Panc1 (cell line): ENCODE measurements at regions not wholly inside any gene's neighbourhood (a gene's known extent, or its start where the extent isn't known, plus 50 kb on each side); places are given as distances from the start of the nearest gene placed in this dataset.

ENCODE experiments used
- ATAC-seq: fragments of 200-7000 bp; cut with Tn5 transposase; 2 replicates; pipeline ENCODE4 v1.9.1; 2020; ENCODE audit warnings: mild to moderate bottlenecking, moderate library complexity
- BruUV-seq: library from RNA; stranded (reverse); fragments of 400-500 nt; replicated peaks from 2 replicates; lab custom pipeline; 2021; lab: Mats Ljungman, UMichigan
- CTCF ChIA-PET: fragments of 300-600 bp; sonication (Branson Sonifier 250); formaldehyde crosslinking; loops from one replicate; lab custom pipeline; 2022; ENCODE audit warnings: antibody characterized with exemption; lab: Charles Lee
- POLR2A ChIA-PET: fragments of 300-600 bp; sonication (Branson Sonifier 250); formaldehyde crosslinking; loops from one replicate; lab custom pipeline; 2022; ENCODE audit warnings: antibody characterized with exemption; lab: Charles Lee
- DNase-seq: peaks from one replicate; pipeline ENCODE4 v3.0.0-alpha.2; 2010; ENCODE audit warnings: low read depth, low spot score
- H3K27ac ChIP-seq: 2 replicates; pipeline ENCODE4 v1.5.1; 2011; ENCODE audit warnings: mild to moderate bottlenecking, low read length, inconsistent platforms
- H3K27me3 ChIP-seq: fragments of 200-500 bp; sonication (Bioruptor generic); 2 replicates; pipeline ENCODE4 v1.6.0; 2014; ENCODE audit warnings: low read length, inconsistent platforms; ENCODE audit not compliant: control insufficient read depth, insufficient read depth
- H3K36me3 ChIP-seq: fragments of 200-500 bp; sonication (Bioruptor generic); 2 replicates; pipeline ENCODE4 v1.5.1; 2014; ENCODE audit warnings: inconsistent platforms, mild to moderate bottlenecking, low read length, moderate library complexity; ENCODE audit not compliant: control insufficient read depth, insufficient read depth
- H3K4me1 ChIP-seq: 2 replicates; pipeline ENCODE4 v1.5.1; 2011; ENCODE audit warnings: inconsistent platforms, mild to moderate bottlenecking, low read length, moderate library complexity; ENCODE audit not compliant: control insufficient read depth, insufficient read depth
- H3K4me3 ChIP-seq, 2 experiments: 2 replicates each; pipeline ENCODE4 v1.5.1; 2011 to 2012; ENCODE audit warnings: low read depth in 2 of 2, low read length in 2 of 2, mild to moderate bottlenecking in 2 of 2, inconsistent platforms in 1 of 2, moderate library complexity in 1 of 2
- H3K9me3 ChIP-seq: fragments of 200-500 bp; sonication (Bioruptor generic); 2 replicates; pipeline ENCODE4 v1.5.1; 2014; ENCODE audit warnings: low read depth, mild to moderate bottlenecking, inconsistent platforms, low read length, moderate library complexity; ENCODE audit not compliant: control insufficient read depth, insufficient read depth
- POLR2AphosphoS5 ChIP-seq: IDR thresholded peaks from 2 replicates; pipeline ENCODE4 v1.6.1; 2012; ENCODE audit warnings: mild to moderate bottlenecking, low read depth, low read length, moderate library complexity
- SIN3A ChIP-seq: IDR thresholded peaks from 2 replicates; pipeline ENCODE4 v1.6.1; 2012; ENCODE audit warnings: low read depth, mild to moderate bottlenecking, low read length, moderate library complexity, borderline replicate concordance; ENCODE audit not compliant: insufficient read depth
- TCF7L2 ChIP-seq: IDR thresholded peaks from 2 replicates; pipeline ENCODE4 v1.6.1; 2011; ENCODE audit warnings: mild to moderate bottlenecking, low read depth, low read length, inconsistent platforms
- in situ Hi-C: cut with HindIII; loops from 2 replicates; pipeline ENCODE4 v1.10.0; 2016; ENCODE audit warnings: low sequenced_read_pairs, low pct_unique_long_range_greater_than_20kb
- intact Hi-C: fragments of 100-400 bp; cut with micrococcal nuclease; formaldehyde crosslinking; loops from one replicate; pipeline ENCODE4 v1.10.0; 2022; ENCODE audit not compliant: unreplicated experiment
- TF ChIP-seq, protein P1 (sequence below): fragments of 450-650 bp; IDR thresholded peaks from 2 replicates; pipeline ENCODE4 v1.5.1; 2017; ENCODE audit warnings: mild to moderate bottlenecking
- TF ChIP-seq, protein P2 (sequence below), 2 experiments: IDR thresholded peaks; 2 replicates each; pipeline ENCODE4 v1.6.1; 2011 to 2012; ENCODE audit warnings: low read depth in 2 of 2, control low read depth in 1 of 2, low read length in 1 of 2, mild to moderate bottlenecking in 1 of 2, moderate library complexity in 1 of 2; ENCODE audit not compliant: insufficient read depth in 1 of 2

DNA sequence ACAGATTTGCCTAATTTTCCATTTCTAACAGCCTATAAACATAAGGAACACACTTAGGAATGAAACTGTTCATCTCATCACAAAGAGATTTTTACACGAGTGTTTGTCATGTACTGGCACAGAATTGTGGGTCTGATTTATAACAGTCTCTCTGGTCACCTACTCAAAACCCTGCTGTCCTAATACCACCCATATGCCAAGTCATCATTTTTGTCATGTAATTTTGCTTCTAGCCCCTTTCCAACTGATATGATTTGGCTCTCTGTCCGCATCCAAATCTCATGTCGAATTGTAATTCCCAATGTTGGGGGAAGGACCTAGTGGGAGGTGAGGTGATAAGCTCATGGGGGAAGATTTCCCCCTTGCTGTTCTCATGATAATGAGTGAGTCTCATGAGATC lies 284.1 kb upstream of the SLITRK2 start:
- H3K9me3 ChIP-seq: no peaks in the 10 kb centered on the region
- no peak overlapping the region for H3K4me3 ChIP-seq
- in situ Hi-C loops (no loop called here), intact Hi-C loops (no loop called here)
- no peaks in the 10 kb centered on the region for H3K36me3 ChIP-seq
- no TSS peak for BruUV-seq
- H3K27me3 ChIP-seq: no peaks in the 10 kb centered on the region
- TF ChIP-seq, protein P1, sequence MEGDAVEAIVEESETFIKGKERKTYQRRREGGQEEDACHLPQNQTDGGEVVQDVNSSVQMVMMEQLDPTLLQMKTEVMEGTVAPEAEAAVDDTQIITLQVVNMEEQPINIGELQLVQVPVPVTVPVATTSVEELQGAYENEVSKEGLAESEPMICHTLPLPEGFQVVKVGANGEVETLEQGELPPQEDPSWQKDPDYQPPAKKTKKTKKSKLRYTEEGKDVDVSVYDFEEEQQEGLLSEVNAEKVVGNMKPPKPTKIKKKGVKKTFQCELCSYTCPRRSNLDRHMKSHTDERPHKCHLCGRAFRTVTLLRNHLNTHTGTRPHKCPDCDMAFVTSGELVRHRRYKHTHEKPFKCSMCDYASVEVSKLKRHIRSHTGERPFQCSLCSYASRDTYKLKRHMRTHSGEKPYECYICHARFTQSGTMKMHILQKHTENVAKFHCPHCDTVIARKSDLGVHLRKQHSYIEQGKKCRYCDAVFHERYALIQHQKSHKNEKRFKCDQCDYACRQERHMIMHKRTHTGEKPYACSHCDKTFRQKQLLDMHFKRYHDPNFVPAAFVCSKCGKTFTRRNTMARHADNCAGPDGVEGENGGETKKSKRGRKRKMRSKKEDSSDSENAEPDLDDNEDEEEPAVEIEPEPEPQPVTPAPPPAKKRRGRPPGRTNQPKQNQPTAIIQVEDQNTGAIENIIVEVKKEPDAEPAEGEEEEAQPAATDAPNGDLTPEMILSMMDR: no peak
- TF ChIP-seq, protein P2, sequence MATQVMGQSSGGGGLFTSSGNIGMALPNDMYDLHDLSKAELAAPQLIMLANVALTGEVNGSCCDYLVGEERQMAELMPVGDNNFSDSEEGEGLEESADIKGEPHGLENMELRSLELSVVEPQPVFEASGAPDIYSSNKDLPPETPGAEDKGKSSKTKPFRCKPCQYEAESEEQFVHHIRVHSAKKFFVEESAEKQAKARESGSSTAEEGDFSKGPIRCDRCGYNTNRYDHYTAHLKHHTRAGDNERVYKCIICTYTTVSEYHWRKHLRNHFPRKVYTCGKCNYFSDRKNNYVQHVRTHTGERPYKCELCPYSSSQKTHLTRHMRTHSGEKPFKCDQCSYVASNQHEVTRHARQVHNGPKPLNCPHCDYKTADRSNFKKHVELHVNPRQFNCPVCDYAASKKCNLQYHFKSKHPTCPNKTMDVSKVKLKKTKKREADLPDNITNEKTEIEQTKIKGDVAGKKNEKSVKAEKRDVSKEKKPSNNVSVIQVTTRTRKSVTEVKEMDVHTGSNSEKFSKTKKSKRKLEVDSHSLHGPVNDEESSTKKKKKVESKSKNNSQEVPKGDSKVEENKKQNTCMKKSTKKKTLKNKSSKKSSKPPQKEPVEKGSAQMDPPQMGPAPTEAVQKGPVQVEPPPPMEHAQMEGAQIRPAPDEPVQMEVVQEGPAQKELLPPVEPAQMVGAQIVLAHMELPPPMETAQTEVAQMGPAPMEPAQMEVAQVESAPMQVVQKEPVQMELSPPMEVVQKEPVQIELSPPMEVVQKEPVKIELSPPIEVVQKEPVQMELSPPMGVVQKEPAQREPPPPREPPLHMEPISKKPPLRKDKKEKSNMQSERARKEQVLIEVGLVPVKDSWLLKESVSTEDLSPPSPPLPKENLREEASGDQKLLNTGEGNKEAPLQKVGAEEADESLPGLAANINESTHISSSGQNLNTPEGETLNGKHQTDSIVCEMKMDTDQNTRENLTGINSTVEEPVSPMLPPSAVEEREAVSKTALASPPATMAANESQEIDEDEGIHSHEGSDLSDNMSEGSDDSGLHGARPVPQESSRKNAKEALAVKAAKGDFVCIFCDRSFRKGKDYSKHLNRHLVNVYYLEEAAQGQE (IDR thresholded peaks at IDR 0.05; ENCODE audit: insufficient read depth in 1 of 2, low read depth in 2 of 2, low read length in 1 of 2): no peak
- TF ChIP-seq TCF7L2 (no peak), POLR2AphosphoS5 (no peak), SIN3A (no peak)
- ChIA-PET POLR2A (no interaction called here), CTCF (no interaction called here)
- no peak for ATAC-seq
- no peak overlapping the region for H3K27ac ChIP-seq
- H3K4me1 ChIP-seq: no peaks in the 10 kb centered on the region
- no peak for DNase-seq

DNA sequence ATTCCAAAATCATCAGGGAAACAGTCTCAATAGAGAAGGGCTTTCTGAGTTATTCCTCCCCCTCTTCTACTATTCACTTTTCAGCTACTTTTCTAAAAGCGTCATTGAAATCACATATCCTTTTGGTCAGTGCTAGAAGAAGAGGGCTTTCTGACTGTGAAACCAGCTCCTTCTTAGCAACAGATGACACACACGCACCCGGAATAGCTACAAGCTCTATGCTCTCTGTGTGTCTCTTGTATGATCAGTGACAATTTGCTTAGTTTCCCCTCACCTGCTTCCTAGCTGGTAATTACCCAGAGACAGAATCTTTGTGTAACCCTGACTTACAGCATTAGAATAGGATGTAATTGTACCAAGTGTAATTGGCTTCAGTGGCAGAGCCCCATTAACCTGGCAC lies 268.1 kb upstream of the SLITRK2 start:
- H3K27ac ChIP-seq: no peak overlapping the region
- no peaks in the 10 kb centered on the region for H3K36me3 ChIP-seq
- no peak overlapping the region for H3K4me3 ChIP-seq
- POLR2A ChIA-PET: no interaction called here
- no TSS peak for BruUV-seq
- H3K9me3 ChIP-seq: no peaks in the 10 kb centered on the region
- in situ Hi-C loops: no loop called here
- no peaks in the 10 kb centered on the region for H3K27me3 ChIP-seq
- CTCF ChIA-PET: no interaction called here
- ATAC-seq (no peak), DNase-seq (no peak)
- TF ChIP-seq, protein P1: no peak
- TF ChIP-seq TCF7L2 (no peak), SIN3A (no peak), POLR2AphosphoS5 (no peak)
- TF ChIP-seq, protein P2 (IDR thresholded peaks at IDR 0.05; ENCODE audit: insufficient read depth in 1 of 2, low read depth in 2 of 2, low read length in 1 of 2): no peak
- no peaks in the 10 kb centered on the region for H3K4me1 ChIP-seq
- intact Hi-C loops: no loop called here
